22Rv1 (cell line): ENCODE measurements at regions not wholly inside any gene's neighbourhood (a gene's known extent, or its start where the extent isn't known, plus 50 kb on each side); places are given as distances from the start of the nearest gene placed in this dataset.
"Not testable (repeated sequence)": the region's sequence is repeated elsewhere in the genome, so short reads cannot be mapped to it uniquely, and the experiment has no call there.

Experiments used
- H3K27ac ChIP-seq: fragments of 450-650 bp; 2 replicates; pipeline ENCODE4 v1.5.1; 2017
- ZFX ChIP-seq: fragments of 450-650 bp; IDR thresholded peaks from 2 replicates; pipeline ENCODE4 v1.6.1; 2017; ENCODE audit warnings: antibody characterized with exemption, borderline replicate concordance
- TF ChIP-seq, protein P1 (sequence below): fragments of 450-650 bp; IDR thresholded peaks from 2 replicates; pipeline ENCODE4 v1.5.1; 2017; ENCODE audit warnings: mild to moderate bottlenecking

DNA sequence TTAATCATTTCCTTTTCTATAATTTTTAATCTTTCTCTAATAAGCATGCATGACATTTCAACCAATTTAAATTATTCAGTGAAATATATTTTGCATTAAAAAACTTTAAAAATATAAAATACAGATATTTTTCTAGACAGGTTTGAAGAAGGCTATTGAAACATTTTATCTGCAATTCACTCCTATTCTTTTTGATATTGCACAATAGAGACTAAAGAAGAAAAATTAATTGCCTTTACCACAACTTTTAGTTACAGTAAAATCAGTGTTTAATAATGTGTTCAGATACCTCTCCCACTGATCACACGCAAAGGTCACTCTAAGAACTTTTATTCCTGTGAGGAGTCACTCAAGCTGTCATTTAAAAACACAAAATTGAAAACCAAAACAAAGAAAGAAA, 1416.7 kb downstream of the FSCB start:
- no peak overlapping the region for H3K27ac ChIP-seq
- TF ChIP-seq, protein P1, sequence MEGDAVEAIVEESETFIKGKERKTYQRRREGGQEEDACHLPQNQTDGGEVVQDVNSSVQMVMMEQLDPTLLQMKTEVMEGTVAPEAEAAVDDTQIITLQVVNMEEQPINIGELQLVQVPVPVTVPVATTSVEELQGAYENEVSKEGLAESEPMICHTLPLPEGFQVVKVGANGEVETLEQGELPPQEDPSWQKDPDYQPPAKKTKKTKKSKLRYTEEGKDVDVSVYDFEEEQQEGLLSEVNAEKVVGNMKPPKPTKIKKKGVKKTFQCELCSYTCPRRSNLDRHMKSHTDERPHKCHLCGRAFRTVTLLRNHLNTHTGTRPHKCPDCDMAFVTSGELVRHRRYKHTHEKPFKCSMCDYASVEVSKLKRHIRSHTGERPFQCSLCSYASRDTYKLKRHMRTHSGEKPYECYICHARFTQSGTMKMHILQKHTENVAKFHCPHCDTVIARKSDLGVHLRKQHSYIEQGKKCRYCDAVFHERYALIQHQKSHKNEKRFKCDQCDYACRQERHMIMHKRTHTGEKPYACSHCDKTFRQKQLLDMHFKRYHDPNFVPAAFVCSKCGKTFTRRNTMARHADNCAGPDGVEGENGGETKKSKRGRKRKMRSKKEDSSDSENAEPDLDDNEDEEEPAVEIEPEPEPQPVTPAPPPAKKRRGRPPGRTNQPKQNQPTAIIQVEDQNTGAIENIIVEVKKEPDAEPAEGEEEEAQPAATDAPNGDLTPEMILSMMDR, result no peak
- no peak for TF ChIP-seq ZFX

DNA sequence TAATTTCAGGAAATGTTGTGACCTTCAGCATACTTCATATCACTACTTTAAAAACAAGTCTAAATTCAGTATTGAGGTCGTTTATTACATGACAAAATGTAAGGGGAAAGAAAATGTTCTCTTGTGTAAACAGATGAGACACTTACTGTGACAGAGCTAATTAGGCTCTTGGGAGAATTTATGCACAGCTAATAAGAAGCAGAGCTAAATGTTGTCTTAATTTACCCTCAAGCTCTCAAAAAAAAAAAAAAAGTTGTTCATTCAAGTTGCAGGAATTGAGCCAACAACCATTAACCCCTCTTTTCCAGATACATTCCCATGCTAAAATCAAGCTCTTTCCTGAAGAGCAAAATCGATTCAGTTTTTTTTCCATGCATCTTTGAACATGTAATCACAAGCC, 1419.4 kb downstream of the FSCB start:
- TF ChIP-seq, protein P1, result no peak
- TF ChIP-seq ZFX, result no peak
- no peak overlapping the region for H3K27ac ChIP-seq

DNA sequence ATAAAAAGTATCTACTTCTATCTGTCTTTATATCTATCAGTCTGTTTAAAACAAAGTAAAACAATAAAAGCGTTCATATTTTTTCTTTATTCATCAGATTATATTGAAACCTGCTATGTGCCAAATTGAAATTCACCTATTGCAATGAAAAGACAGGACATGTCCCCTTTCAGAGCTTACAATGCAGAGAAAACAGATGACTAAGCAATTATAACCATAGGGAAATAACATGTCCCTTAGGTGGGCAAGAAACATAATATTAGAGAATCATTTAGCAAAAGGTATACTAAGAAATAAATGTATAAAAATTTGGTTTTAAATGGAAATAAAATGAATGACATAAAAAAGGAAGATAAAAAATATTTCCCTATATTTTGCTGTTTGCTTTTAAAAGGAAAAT, 1421.3 kb downstream of the FSCB start:
- no peak overlapping the region for H3K27ac ChIP-seq
- TF ChIP-seq ZFX, result no peak
- TF ChIP-seq, protein P1, result no peak

DNA sequence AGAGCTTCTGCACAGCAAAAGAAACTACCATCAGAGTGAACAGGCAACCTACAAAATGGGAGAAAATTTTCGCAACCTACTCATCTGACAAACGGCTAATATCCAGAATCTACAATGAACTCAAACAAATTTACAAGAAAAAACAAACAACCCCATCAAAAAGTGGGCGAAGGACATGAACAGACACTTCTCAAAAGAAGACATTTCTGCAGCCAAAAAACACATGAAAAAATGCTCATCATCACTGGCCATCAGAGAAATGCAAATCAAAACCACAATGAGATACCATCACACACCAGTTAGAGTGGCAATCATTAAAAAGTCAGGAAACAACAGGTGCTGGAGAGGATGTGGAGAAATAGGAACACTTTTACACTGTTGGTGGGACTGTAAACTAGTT, 1439.7 kb downstream of the FSCB start:
- not testable (repeated sequence) for H3K27ac ChIP-seq

DNA sequence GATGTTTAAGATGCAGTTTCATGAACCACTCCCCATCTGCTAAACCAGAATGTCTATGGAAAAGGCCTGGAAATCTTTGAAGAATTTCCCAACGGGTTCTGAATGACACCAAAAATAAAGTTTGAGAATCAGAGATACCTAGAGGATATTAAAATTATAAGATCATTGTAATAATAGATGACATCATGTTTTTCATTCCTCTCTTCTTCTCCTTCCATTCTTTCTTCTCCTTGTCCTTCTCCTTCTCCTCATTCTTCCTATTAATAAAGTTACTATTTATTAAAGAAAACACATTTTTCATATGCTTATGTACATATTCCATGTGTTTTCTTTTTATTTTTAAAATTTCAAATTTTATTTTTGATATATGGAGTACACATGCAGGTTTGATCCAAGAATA, 1449.4 kb downstream of the LRFN5 start:
- H3K27ac ChIP-seq, result no peak overlapping the region
- TF ChIP-seq, protein P1, result no peak
- no peak for TF ChIP-seq ZFX

DNA sequence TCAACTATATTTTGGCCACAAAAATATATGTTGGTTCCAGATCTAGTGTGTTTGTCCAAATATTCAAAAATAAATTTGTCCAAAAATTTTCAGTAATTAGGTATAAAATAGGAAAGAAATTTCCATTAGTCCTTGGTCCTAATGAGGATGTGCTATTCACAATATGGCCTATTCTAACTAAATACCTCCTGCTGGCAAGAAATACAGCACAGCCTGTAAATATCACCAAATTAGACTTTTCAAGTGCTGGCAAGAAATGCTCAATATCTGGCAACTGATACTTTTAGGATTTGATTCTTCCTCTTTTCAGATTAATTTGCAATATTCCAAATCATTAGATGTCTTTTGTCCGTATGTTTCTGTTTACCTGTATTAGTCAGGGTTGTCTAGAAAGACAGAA, 1446.2 kb downstream of the LRFN5 start:
- H3K27ac ChIP-seq, result no peak overlapping the region
- TF ChIP-seq, protein P1, result no peak
- TF ChIP-seq ZFX, result no peak

DNA sequence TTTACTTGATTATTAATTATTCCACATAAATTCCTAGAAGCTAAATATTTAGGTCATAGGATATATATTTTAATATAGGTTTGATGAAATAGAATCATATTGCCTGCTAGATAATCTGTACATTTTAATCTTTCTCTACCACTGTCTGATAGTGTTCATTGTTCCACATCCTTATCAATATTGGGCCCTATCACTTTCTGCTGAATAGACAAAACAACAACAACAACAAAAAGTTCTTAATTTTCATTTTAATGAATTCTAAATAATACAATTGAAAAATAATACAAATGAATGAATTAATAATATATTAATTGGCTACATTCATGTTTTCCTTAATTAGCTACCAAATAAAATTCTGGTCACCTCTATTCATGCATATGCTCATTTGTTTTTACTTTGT, 1437.2 kb downstream of the LRFN5 start:
- H3K27ac ChIP-seq, result no peak overlapping the region
- TF ChIP-seq, protein P1, result no peak
- TF ChIP-seq ZFX, result no peak

DNA sequence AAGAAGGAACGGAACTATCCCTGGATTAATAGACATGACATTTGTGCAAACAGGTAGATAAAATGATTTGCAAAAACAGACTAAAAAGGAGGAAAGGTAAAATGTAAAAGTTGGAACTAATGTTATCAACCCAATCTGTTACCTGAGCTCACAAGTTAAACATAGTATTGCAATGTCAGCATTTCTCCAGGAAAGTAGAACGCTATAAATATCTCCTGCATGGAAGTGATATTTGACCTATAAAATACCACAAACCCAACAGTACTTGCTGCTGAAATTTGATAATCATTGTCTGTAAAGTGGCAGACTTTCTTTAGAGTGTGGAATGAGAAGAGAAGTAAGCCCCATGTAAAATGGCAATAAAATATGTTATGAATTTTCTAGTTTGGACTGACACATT, 1435.7 kb downstream of the LRFN5 start:
- no peak for TF ChIP-seq ZFX
- TF ChIP-seq, protein P1, result no peak
- H3K27ac ChIP-seq, result peak overlapping the region; percentile 10; the same call in 1 of the 2 replicates
